ENCODE measurements at regions not wholly inside any gene's neighbourhood (a gene's known extent, or its start where the extent isn't known, plus 50 kb on each side); places are given as distances from the start of the nearest gene placed in this dataset.
A peak's percentile ranks its signal among the peaks of the same experiment; 100 is the strongest.

- Histone ChIP-seq H3K36me3 (no peaks in the 10 kb centered on the region), H3K4me1 (no peaks in the 10 kb centered on the region; the same call in 1 of the 2 replicates), H3K27me3 (no peaks in the 10 kb centered on the region), H3K9me3 (no peaks in the 10 kb centered on the region), H3K4me3 (ENCODE audit: low read depth, low read length) (no peak overlapping the region)
- DNase-seq = no peak
- no peak for TF ChIP-seq CTCF (IDR thresholded peaks at IDR 0.05; ENCODE audit: low read depth, low read length)
Observed at GRCh38 chr4:96009427-96010119, 169.7 kb downstream of the PDHA2 start.

GRCh38 chr4:96012687-96013086 is 172.8 kb downstream of the PDHA2 start:
- H3K4me1 ChIP-seq = no peaks in the 10 kb centered on the region
- H3K4me3 ChIP-seq (ENCODE audit: low read depth, low read length) = no peak overlapping the region
- no peak for TF ChIP-seq CTCF (IDR thresholded peaks at IDR 0.05; ENCODE audit: low read depth, low read length)
- no peaks in the 10 kb centered on the region for H3K9me3 ChIP-seq
- no peaks in the 10 kb centered on the region for H3K27me3 ChIP-seq
- H3K36me3 ChIP-seq = no peaks in the 10 kb centered on the region
- DNase-seq = no peak

- no peaks in the 10 kb centered on the region for H3K9me3 ChIP-seq
- no peak for TF ChIP-seq CTCF (IDR thresholded peaks at IDR 0.05; ENCODE audit: low read depth, low read length)
- H3K27me3 ChIP-seq = no peaks in the 10 kb centered on the region
- no peak overlapping the region for H3K4me3 ChIP-seq (ENCODE audit: low read depth, low read length)
- H3K36me3 ChIP-seq = no peaks in the 10 kb centered on the region
- peaks cover 3% of the 10 kb centered on the region for H3K4me1 ChIP-seq
- no peak for DNase-seq
Observed at GRCh38 chr4:96016634-96017299, 176.9 kb downstream of the PDHA2 start.

GRCh38 chr4:96025011-96025410 is 185.1 kb downstream of the PDHA2 start:
- Histone ChIP-seq H3K36me3 (no peaks in the 10 kb centered on the region), H3K4me3 (ENCODE audit: low read depth, low read length) (no peak overlapping the region), H3K27me3 (no peaks in the 10 kb centered on the region), H3K9me3 (no peaks in the 10 kb centered on the region), H3K4me1 (no peaks in the 10 kb centered on the region)
- no peak for DNase-seq
- no peak for TF ChIP-seq CTCF (IDR thresholded peaks at IDR 0.05; ENCODE audit: low read depth, low read length)

GRCh38 chr4:96035727-96036126 is 195.8 kb downstream of the PDHA2 start:
- no peaks in the 10 kb centered on the region for H3K27me3 ChIP-seq
- no peak overlapping the region for H3K4me3 ChIP-seq (ENCODE audit: low read depth, low read length)
- peak; percentile 11 for DNase-seq
- no peaks in the 10 kb centered on the region for H3K9me3 ChIP-seq
- no peaks in the 10 kb centered on the region for H3K36me3 ChIP-seq
- H3K4me1 ChIP-seq = peaks cover 3% of the 10 kb centered on the region
- TF ChIP-seq CTCF (IDR thresholded peaks at IDR 0.05; ENCODE audit: low read depth, low read length) = peak; percentile 57

GRCh38 chr4:96036781-96037180 is 196.9 kb downstream of the PDHA2 start:
- Histone ChIP-seq H3K4me3 (ENCODE audit: low read depth, low read length) (no peak overlapping the region), H3K36me3 (no peaks in the 10 kb centered on the region)

More at GRCh38 chr4:96036781-96037180, 196.9 kb downstream of the PDHA2 start:
- peaks cover 3% of the 10 kb centered on the region for H3K4me1 ChIP-seq
- H3K9me3 ChIP-seq = no peaks in the 10 kb centered on the region
- no peaks in the 10 kb centered on the region for H3K27me3 ChIP-seq
- no peak for TF ChIP-seq CTCF (IDR thresholded peaks at IDR 0.05; ENCODE audit: low read depth, low read length)
- DNase-seq = no peak

All from BE2C (cell line).